HL-60 (cell line): ENCODE measurements at regions not wholly inside any gene's neighbourhood (a gene's known extent, or its start where the extent isn't known, plus 50 kb on each side); places are given as distances from the start of the nearest gene placed in this dataset.

Experiments used
- CTCF ChIP-seq: IDR thresholded peaks from one replicate; pipeline ENCODE4 v1.5.1; 2011; ENCODE audit warnings: low read length, control low read depth, inconsistent platforms; ENCODE audit not compliant: insufficient read depth
- POLR2AphosphoS5 ChIP-seq: IDR thresholded peaks from 2 replicates; pipeline ENCODE4 v1.6.1; 2012; ENCODE audit warnings: low read depth

DNA sequence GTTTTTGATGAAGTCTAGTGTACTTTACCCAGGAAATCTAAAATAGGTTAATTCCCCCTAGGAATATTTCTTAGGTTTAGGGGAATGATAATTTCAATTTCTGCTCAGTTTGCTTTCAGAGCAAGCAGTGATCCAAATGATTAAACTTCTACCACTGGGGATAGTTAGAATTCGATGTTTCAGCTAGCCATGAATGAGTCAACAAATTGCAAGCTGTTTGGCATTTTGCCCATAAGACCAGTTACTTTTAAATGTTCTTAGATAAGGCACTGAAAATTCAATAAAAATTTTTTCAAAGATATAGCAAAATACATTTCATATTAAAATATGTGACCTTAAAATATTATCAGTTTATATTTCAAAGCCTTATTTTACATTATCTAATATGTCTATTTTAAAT lies 993.6 kb downstream of the ARAP2 start:
- TF ChIP-seq CTCF = no peak
- TF ChIP-seq POLR2AphosphoS5 = no peak
